Prostate gland (tissue), 2 donors: ENCODE measurements at regions not wholly inside any gene's neighbourhood (a gene's known extent, or its start where the extent isn't known, plus 50 kb on each side); places are given as distances from the start of the nearest gene placed in this dataset.

Source experiments
- POLR2AphosphoS5 ChIP-seq: sonication (generic); formaldehyde crosslinking; IDR thresholded peaks from one replicate; pipeline ENCODE4 v1.6.1; 2017; ENCODE audit warnings: antibody characterized with exemption
- TF ChIP-seq, protein P1 (sequence below), 4 experiments: fragments of 200-600 bp in 2 of 4; fragments of 450-650 bp in 2 of 4; sonication (generic) in 2 of 4; IDR thresholded peaks; 1 replicate in 3 of 4; 2 replicates in 1 of 4; pipeline ENCODE4 v1.5.1; 2016 to 2019; ENCODE audit warnings: antibody characterized with exemption in 4 of 4, mild to moderate bottlenecking in 2 of 4, moderate library complexity in 2 of 4

DNA sequence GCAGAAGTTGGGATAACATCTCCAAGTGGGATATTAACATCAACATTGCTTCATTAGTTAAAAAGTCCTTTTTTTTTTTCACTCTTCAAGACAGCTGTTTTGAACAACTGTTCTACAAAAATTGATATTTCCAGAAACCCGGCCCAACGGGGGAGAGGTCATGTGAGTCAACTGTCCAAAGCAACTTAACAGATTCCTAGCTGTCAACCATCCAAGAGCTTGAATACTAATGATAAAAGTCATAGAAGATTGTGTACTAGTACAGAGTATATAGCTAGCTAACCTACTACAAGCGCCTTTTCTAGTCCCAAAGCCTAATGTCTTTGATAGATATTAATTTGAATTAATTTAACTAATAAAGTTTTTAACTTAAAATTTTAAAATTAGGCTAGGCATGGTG is 172.0 kb downstream of the CYB561 start:
- TF ChIP-seq, protein P1, sequence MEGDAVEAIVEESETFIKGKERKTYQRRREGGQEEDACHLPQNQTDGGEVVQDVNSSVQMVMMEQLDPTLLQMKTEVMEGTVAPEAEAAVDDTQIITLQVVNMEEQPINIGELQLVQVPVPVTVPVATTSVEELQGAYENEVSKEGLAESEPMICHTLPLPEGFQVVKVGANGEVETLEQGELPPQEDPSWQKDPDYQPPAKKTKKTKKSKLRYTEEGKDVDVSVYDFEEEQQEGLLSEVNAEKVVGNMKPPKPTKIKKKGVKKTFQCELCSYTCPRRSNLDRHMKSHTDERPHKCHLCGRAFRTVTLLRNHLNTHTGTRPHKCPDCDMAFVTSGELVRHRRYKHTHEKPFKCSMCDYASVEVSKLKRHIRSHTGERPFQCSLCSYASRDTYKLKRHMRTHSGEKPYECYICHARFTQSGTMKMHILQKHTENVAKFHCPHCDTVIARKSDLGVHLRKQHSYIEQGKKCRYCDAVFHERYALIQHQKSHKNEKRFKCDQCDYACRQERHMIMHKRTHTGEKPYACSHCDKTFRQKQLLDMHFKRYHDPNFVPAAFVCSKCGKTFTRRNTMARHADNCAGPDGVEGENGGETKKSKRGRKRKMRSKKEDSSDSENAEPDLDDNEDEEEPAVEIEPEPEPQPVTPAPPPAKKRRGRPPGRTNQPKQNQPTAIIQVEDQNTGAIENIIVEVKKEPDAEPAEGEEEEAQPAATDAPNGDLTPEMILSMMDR (IDR thresholded peaks at IDR 0.05), result no peak
- no peak for TF ChIP-seq POLR2AphosphoS5
